GM23338 (cell line): ENCODE measurements at regions not wholly inside any gene's neighbourhood (a gene's known extent, or its start where the extent isn't known, plus 50 kb on each side); places are given as distances from the start of the nearest gene placed in this dataset.

ENCODE experiments used
- ATAC-seq: fragments of 200-7000 bp; cut with Tn5 transposase; 3 replicates; pipeline ENCODE4 v1.9.1; 2020
- DNase-seq: peaks from one replicate; pipeline ENCODE4 v3.0.0-alpha.2; 2015; ENCODE audit warnings: low spot score
- H2AFZ ChIP-seq: fragments of 200-600 bp; sonication (generic); 2 replicates; pipeline ENCODE4 v1.8.0; 2016; ENCODE audit warnings: antibody characterized with exemption, mild to moderate bottlenecking, moderate library complexity
- H3F3A ChIP-seq: fragments of 200-600 bp; sonication (generic); replicated peaks from 2 replicates; pipeline ENCODE4 v1.8.0; 2017; ENCODE audit warnings: antibody characterized with exemption, mixed run types, low read depth
- H3K27ac ChIP-seq: fragments of 200-600 bp; sonication (generic); 2 replicates; pipeline ENCODE4 v1.6.1; 2016; ENCODE audit warnings: low read depth
- H3K27me3 ChIP-seq: fragments of 200-600 bp; sonication (generic); 2 replicates; pipeline ENCODE4 v1.8.0; 2016; ENCODE audit warnings: mild to moderate bottlenecking, mixed run types, moderate library complexity; ENCODE audit not compliant: insufficient read depth
- H3K36me3 ChIP-seq: fragments of 200-600 bp; sonication (generic); 2 replicates; pipeline ENCODE4 v1.8.0; 2016; ENCODE audit warnings: mild to moderate bottlenecking; ENCODE audit not compliant: insufficient read depth
- H3K4me1 ChIP-seq: fragments of 200-600 bp; sonication (generic); 2 replicates; pipeline ENCODE4 v1.8.0; 2016; ENCODE audit warnings: mild to moderate bottlenecking, moderate library complexity; ENCODE audit not compliant: insufficient read depth
- H3K4me2 ChIP-seq: fragments of 200-600 bp; sonication (generic); 2 replicates; pipeline ENCODE4 v1.7.1; 2017; ENCODE audit warnings: mixed run types
- H3K4me3 ChIP-seq: fragments of 200-600 bp; sonication (generic); 2 replicates; pipeline ENCODE4 v1.6.1; 2016; ENCODE audit warnings: mixed run types
- H3K79me2 ChIP-seq: fragments of 200-600 bp; sonication (generic); replicated peaks from 2 replicates; pipeline ENCODE4 v1.8.0; 2017; ENCODE audit warnings: mild to moderate bottlenecking; ENCODE audit not compliant: insufficient read depth
- H3K9me2 ChIP-seq: fragments of 200-600 bp; sonication (generic); 2 replicates; pipeline ENCODE4 v1.8.0; 2017; ENCODE audit not compliant: insufficient read depth
- H4K20me1 ChIP-seq: fragments of 200-600 bp; sonication (generic); replicated peaks from 2 replicates; pipeline ENCODE4 v1.8.0; 2017; ENCODE audit warnings: mild to moderate bottlenecking; ENCODE audit not compliant: insufficient read depth
- H3K27ac Mint-ChIP-seq: 2 replicates; pipeline ENCODE4 v1.8.0; 2020; ENCODE audit warnings: inconsistent platforms, mild to moderate bottlenecking, moderate library complexity, mixed read lengths
- H3K27me3 Mint-ChIP-seq: 3 replicates; pipeline ENCODE4 v1.8.0; 2022; ENCODE audit warnings: low read depth, mild to moderate bottlenecking, moderate library complexity, mixed read lengths, inconsistent platforms; ENCODE audit not compliant: insufficient read depth, poor library complexity
- H3K36me3 Mint-ChIP-seq: 3 replicates; pipeline ENCODE4 v1.8.0; 2021; ENCODE audit warnings: low read depth, mild to moderate bottlenecking, inconsistent platforms, moderate library complexity, mixed read lengths
- H3K4me1 Mint-ChIP-seq: 3 replicates; pipeline ENCODE4 v1.8.0; 2020; ENCODE audit warnings: mild to moderate bottlenecking, inconsistent platforms, mixed read lengths
- H3K4me3 Mint-ChIP-seq: 3 replicates; pipeline ENCODE4 v1.8.0; 2021; ENCODE audit warnings: moderate library complexity, mild to moderate bottlenecking, inconsistent platforms, mixed read lengths
- H3K9me3 Mint-ChIP-seq: 3 replicates; pipeline ENCODE4 v1.8.0; 2020; ENCODE audit warnings: moderate library complexity, mild to moderate bottlenecking, inconsistent platforms, mixed read lengths
- CREB1 ChIP-seq: fragments of 250-450 bp; sonication (Bioruptor Pico); IDR thresholded peaks from 2 replicates; pipeline ENCODE4 v1.5.0; 2020; ENCODE audit warnings: low read depth, mild to moderate bottlenecking, moderate library complexity
- CTCF ChIP-seq, 2 experiments: fragments of 200-600 bp in 1 of 2; sonication (generic) in 1 of 2; conservative IDR thresholded peaks; 2 replicates each; pipeline versions ENCODE4 v1.5.1 to v1.6.1; 2016 to 2017; ENCODE audit warnings: antibody characterized with exemption in 2 of 2, low read depth in 2 of 2, mild to moderate bottlenecking in 2 of 2, moderate library complexity in 1 of 2
- ETS1 ChIP-seq: IDR thresholded peaks from 2 replicates; pipeline ENCODE4 v1.6.1; 2016; ENCODE audit warnings: antibody characterized with exemption
- EZH2 ChIP-seq: fragments of 200-600 bp; sonication (generic); IDR thresholded peaks from one replicate; pipeline ENCODE4 v1.8.0; 2017; ENCODE audit warnings: antibody characterized with exemption, mild to moderate bottlenecking, low read depth; ENCODE audit not compliant: unreplicated experiment
- EZH2phosphoT487 ChIP-seq: fragments of 200-600 bp; sonication (generic); IDR thresholded peaks from one replicate; pipeline ENCODE4 v1.8.1; 2018; ENCODE audit warnings: antibody characterized with exemption; ENCODE audit not compliant: unreplicated experiment
- NANOG ChIP-seq: IDR thresholded peaks from 2 replicates; pipeline ENCODE4 v1.6.1; 2016; ENCODE audit warnings: antibody characterized with exemption, borderline replicate concordance
- POLR2AphosphoS5 ChIP-seq: IDR thresholded peaks from 2 replicates; pipeline ENCODE4 v1.6.1; 2016; ENCODE audit warnings: antibody characterized with exemption, low read depth
- REST ChIP-seq: IDR thresholded peaks from one replicate; pipeline ENCODE4 v1.6.1; 2018; ENCODE audit warnings: antibody characterized with exemption; ENCODE audit not compliant: unreplicated experiment
- STAT1 ChIP-seq: IDR thresholded peaks from one replicate; pipeline ENCODE4 v1.6.1; 2016; ENCODE audit warnings: antibody characterized with exemption; ENCODE audit not compliant: unreplicated experiment
- ZNF114 ChIP-seq: fragments of 250-450 bp; sonication (Bioruptor Pico); IDR thresholded peaks from 2 replicates; pipeline ENCODE4 v1.5.0; 2020; ENCODE audit warnings: mild to moderate bottlenecking, moderate library complexity
- ZNF331 ChIP-seq: fragments of 250-450 bp; sonication (Bioruptor Pico); IDR thresholded peaks from 2 replicates; pipeline ENCODE4 v1.5.0; 2020; ENCODE audit warnings: low read depth, mild to moderate bottlenecking, moderate library complexity
- ZNF462 ChIP-seq: fragments of 250-450 bp; sonication (Bioruptor Pico); IDR thresholded peaks from 2 replicates; pipeline ENCODE4 v1.5.0; 2020; ENCODE audit warnings: mild to moderate bottlenecking, moderate library complexity

- no peak for TF ChIP-seq ZNF331 (CRISPR knock-in tag)
Observed at GRCh38 chr1:232186931-232187330, 443.0 kb downstream of the SIPA1L2 start (continued).

- Mint-ChIP-seq H3K9me3 (no peaks in the 10 kb centered on the region), H3K27me3 (peaks cover 12% of the 10 kb centered on the region), H3K36me3 (peaks cover 34% of the 10 kb centered on the region), H3K4me3 (no peak overlapping the region), H3K27ac (no peak overlapping the region), H3K4me1 (peaks cover 20% of the 10 kb centered on the region)
- Histone ChIP-seq H3K4me3 (no peak overlapping the region), H3K27me3 (no peaks in the 10 kb centered on the region), H3F3A (no peaks in the 10 kb centered on the region), H3K4me1 (peaks cover 7% of the 10 kb centered on the region; the same call in 1 of the 2 replicates), H2AFZ (no peak overlapping the region), H3K9me2 (no peaks in the 10 kb centered on the region), H3K4me2 (no peak overlapping the region), H4K20me1 (peaks cover 2% of the 10 kb centered on the region), H3K79me2 (no peaks in the 10 kb centered on the region), H3K36me3 (no peaks in the 10 kb centered on the region), H3K27ac (no peak overlapping the region)
- ATAC-seq, result no peak
- DNase-seq, result no peak
- no peak for TF ChIP-seq EZH2phosphoT487
- TF ChIP-seq POLR2AphosphoS5, result no peak
- TF ChIP-seq CTCF (conservative IDR thresholded peaks at IDR 0.05; ENCODE audit: low read depth in 2 of 2), result no peak
- TF ChIP-seq CREB1 (CRISPR knock-in tag), result no peak
- no peak for TF ChIP-seq EZH2
- no peak for TF ChIP-seq STAT1
- no peak for TF ChIP-seq ZNF114 (CRISPR knock-in tag)
- TF ChIP-seq ZNF462, result no peak
- no peak for TF ChIP-seq ETS1
- TF ChIP-seq NANOG, result no peak
- no peak for TF ChIP-seq REST
Observed at GRCh38 chr1:232184561-232185530, 445.1 kb downstream of the SIPA1L2 start.
